HCT116 (cell line): ENCODE measurements at regions not wholly inside any gene's neighbourhood (a gene's known extent, or its start where the extent isn't known, plus 50 kb on each side); places are given as distances from the start of the nearest gene placed in this dataset.

Experiments
- ATAC-seq: fragments of 200-7000 bp; cut with Tn5 transposase; 2 replicates; pipeline ENCODE4 v1.9.1; 2020; ENCODE audit warnings: mild to moderate bottlenecking, moderate library complexity
- BruUV-seq: library from RNA; stranded (reverse); fragments of 400-500 nt; replicated peaks from 2 replicates; lab custom pipeline; 2021; lab: Mats Ljungman, UMichigan
- CTCF ChIA-PET: fragments of 300-600 bp; sonication (Branson Sonifier 250); formaldehyde crosslinking; loops from one replicate; lab custom pipeline; 2021; ENCODE audit warnings: antibody characterized with exemption; lab: Charles Lee
- POLR2A ChIA-PET: fragments of 300-600, 350-600 bp; sonication (Branson Sonifier 250); formaldehyde crosslinking; loops from one replicate; lab custom pipeline; 2021; ENCODE audit warnings: antibody characterized with exemption; lab: Charles Lee
- RAD21 ChIA-PET, 2 experiments: fragments of 300-600 bp; sonication (Branson Sonifier 250); formaldehyde crosslinking; loops; one replicate each; lab custom pipeline; 2023; ENCODE audit warnings: low total read pairs in 2 of 2; ENCODE audit not compliant: uncharacterized antibody in 2 of 2, unreplicated experiment in 2 of 2, low non-redundant PET in 1 of 2; lab: Charles Lee
- DNase-seq: peaks from one replicate; pipeline ENCODE4 v3.0.0-alpha.2; 2010; ENCODE audit warnings: low read depth, low spot score
- H2AFZ ChIP-seq: fragments of 200-600 bp; shearing (Covaris generic), sonication (generic); 2 replicates; pipeline ENCODE4 v1.6.1; 2017; ENCODE audit warnings: low read depth, mixed run types, mixed read lengths, antibody characterized with exemption, low read length; ENCODE audit not compliant: poor library complexity, severe bottlenecking
- H3K27ac ChIP-seq: 2 replicates; pipeline ENCODE4 v1.5.1; 2012; ENCODE audit warnings: low read depth, low read length
- H3K27me3 ChIP-seq: fragments of 200-600 bp; sonication (generic); 2 replicates; pipeline ENCODE4 v1.6.1; 2016; ENCODE audit warnings: mixed run types, low read length, mixed read lengths; ENCODE audit not compliant: insufficient read depth
- H3K36me3 ChIP-seq, 2 experiments: fragments of 200-500 bp in 1 of 2; fragments of 200-600 bp in 1 of 2; sonication (Bioruptor generic) in 1 of 2; sonication (generic) in 1 of 2; 2 replicates each; pipeline versions ENCODE4 v1.5.1 to v1.6.1; 2014 to 2016; ENCODE audit warnings: low read length in 2 of 2, inconsistent platforms in 1 of 2, mixed read lengths in 1 of 2, mixed run types in 1 of 2; ENCODE audit not compliant: insufficient read depth in 2 of 2, control insufficient read depth in 1 of 2
- H3K4me1 ChIP-seq, 2 experiments: fragments of 200-600 bp in 1 of 2; sonication (generic) in 1 of 2; 2 replicates each; pipeline versions ENCODE4 v1.5.1 to v1.6.1; 2012 to 2017; ENCODE audit warnings: low read length in 2 of 2, inconsistent platforms in 1 of 2, mild to moderate bottlenecking in 1 of 2, mixed read lengths in 1 of 2, mixed run types in 1 of 2, moderate library complexity in 1 of 2; ENCODE audit not compliant: insufficient read depth in 2 of 2, control insufficient read depth in 1 of 2
- H3K4me2 ChIP-seq: fragments of 200-600 bp; sonication (generic); 2 replicates; pipeline ENCODE4 v1.6.1; 2017; ENCODE audit warnings: mixed run types, low read length, mixed read lengths
- H3K4me3 ChIP-seq, 2 experiments: fragments of 200-600 bp in 1 of 2; sonication (generic) in 1 of 2; replicated peaks in 1 of 2; 2 replicates each; pipeline ENCODE4 v1.5.1; 2011 to 2016; ENCODE audit warnings: low read length in 2 of 2, control low read depth in 1 of 2, low read depth in 1 of 2, mild to moderate bottlenecking in 1 of 2, mixed read lengths in 1 of 2, mixed run types in 1 of 2
- H3K79me2 ChIP-seq: fragments of 200-600 bp; sonication (generic); 2 replicates; pipeline ENCODE4 v1.6.1; 2017; ENCODE audit warnings: mild to moderate bottlenecking, mixed run types, low read length, moderate library complexity, mixed read lengths; ENCODE audit not compliant: insufficient read depth
- H3K9ac ChIP-seq: fragments of 200-600 bp; sonication (generic); 2 replicates; pipeline ENCODE4 v1.6.1; 2016; ENCODE audit warnings: low read length, mixed read lengths
- H3K9me2 ChIP-seq: fragments of 200-600 bp; sonication (generic), shearing (Covaris generic); 2 replicates; pipeline ENCODE4 v1.6.1; 2017; ENCODE audit warnings: mixed run types, mild to moderate bottlenecking, moderate library complexity; ENCODE audit not compliant: insufficient read depth
- H3K9me3 ChIP-seq, 2 experiments: fragments of 200-500 bp in 1 of 2; fragments of 200-600 bp in 1 of 2; sonication (Bioruptor generic) in 1 of 2; sonication (generic) in 1 of 2; 2 replicates each; pipeline ENCODE4 v1.6.1; 2014 to 2017; ENCODE audit warnings: low read length in 2 of 2, mixed read lengths in 2 of 2, inconsistent platforms in 1 of 2, low read depth in 1 of 2, mild to moderate bottlenecking in 1 of 2, mixed run types in 1 of 2, moderate library complexity in 1 of 2; ENCODE audit not compliant: control insufficient read depth in 1 of 2, insufficient read depth in 1 of 2
- H4K20me1 ChIP-seq: fragments of 200-600 bp; sonication (generic), shearing (Covaris generic); 2 replicates; pipeline ENCODE4 v1.6.1; 2017; ENCODE audit warnings: mixed run types, mild to moderate bottlenecking, moderate library complexity; ENCODE audit not compliant: insufficient read depth
- CEBPB ChIP-seq: IDR thresholded peaks from 2 replicates; pipeline ENCODE4 v1.6.1; 2012; ENCODE audit warnings: low read depth
- EGR1 ChIP-seq: IDR thresholded peaks from 2 replicates; pipeline ENCODE4 v1.6.1; 2012; ENCODE audit warnings: low read depth
- ELF1 ChIP-seq: IDR thresholded peaks from 2 replicates; pipeline ENCODE4 v1.6.1; 2012; ENCODE audit warnings: low read depth, borderline replicate concordance
- EZH2 ChIP-seq: fragments of 200-600 bp; sonication (generic); IDR thresholded peaks from 2 replicates; pipeline ENCODE4 v1.6.1; 2017; ENCODE audit warnings: antibody characterized with exemption, mixed run types
- FOSL1 ChIP-seq: IDR thresholded peaks from 2 replicates; pipeline ENCODE4 v1.6.1; 2012; ENCODE audit warnings: low read depth
- POLR2A ChIP-seq: IDR thresholded peaks from 2 replicates; pipeline ENCODE4 v1.7.0; 2011; ENCODE audit warnings: borderline replicate concordance; ENCODE audit not compliant: insufficient read depth, insufficient read length; ENCODE audit errors: extremely low read depth
- RAD21 ChIP-seq: IDR thresholded peaks from 2 replicates; pipeline ENCODE4 v1.6.1; 2012; ENCODE audit warnings: low read depth, mild to moderate bottlenecking
- SIN3A ChIP-seq: IDR thresholded peaks from 2 replicates; pipeline ENCODE4 v1.6.1; 2012; ENCODE audit warnings: low read depth
- ZFX ChIP-seq: fragments of 450-650 bp; IDR thresholded peaks from 2 replicates; pipeline ENCODE4 v1.6.1; 2017
- intact Hi-C: fragments of 100-400 bp; cut with micrococcal nuclease; formaldehyde crosslinking; loops from 2 replicates; pipeline ENCODE4 v1.10.0; 2022
- TF ChIP-seq, protein P1 (sequence below): IDR thresholded peaks from 2 replicates; pipeline ENCODE4 v1.6.1; 2011; ENCODE audit warnings: mild to moderate bottlenecking, low read length, moderate library complexity; ENCODE audit not compliant: insufficient replicate concordance; ENCODE audit errors: extremely low read depth
- TF ChIP-seq, protein P2 (sequence below): IDR thresholded peaks from 2 replicates; pipeline ENCODE4 v1.6.1; 2012
- TF ChIP-seq, protein P3 (sequence below): IDR thresholded peaks from 2 replicates; pipeline ENCODE4 v1.6.1; 2012; ENCODE audit warnings: low read depth

DNA sequence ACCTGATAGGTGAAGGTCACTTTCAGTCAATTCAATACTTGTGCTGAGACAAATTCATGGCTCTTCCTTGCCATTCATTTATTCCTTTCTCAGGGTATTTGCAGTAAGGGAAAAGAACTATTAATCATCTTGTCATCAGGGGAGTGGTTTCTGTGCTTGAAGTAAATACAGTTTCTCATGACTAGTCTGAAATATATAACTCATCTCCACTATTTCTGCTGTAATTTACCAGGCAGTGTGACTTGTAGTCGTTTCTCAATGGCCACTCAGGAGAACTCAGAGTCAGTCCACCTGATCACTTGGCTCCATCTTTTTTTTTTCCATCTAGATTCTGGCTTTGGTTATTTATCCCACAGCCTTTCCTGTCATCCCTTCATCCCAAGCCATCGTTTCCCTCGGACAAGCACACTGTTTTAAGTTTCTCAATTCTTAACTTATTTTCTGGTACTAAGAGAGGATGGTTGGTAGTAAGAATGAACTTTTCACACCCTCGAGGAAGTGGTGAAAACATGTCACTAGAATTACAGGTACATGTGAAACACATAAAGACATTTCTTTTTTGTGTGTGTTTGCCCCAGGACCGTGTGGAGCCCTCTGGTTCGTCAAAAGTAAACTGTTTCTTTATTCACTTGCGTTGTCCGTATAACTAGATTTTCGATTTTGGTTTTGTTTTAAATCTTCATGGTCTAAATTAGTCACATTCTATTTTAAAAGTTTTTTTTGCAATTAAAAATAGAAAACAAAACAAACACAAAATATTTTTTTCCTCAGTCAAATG, 620.2 kb downstream of the ZBBX start:
- Histone ChIP-seq H4K20me1 (no peaks in the 10 kb centered on the region), H3K9ac (no peak overlapping the region), H3K9me3 (peaks cover 0 to 3% of the 10 kb centered on the region in 2 experiments; a peak in 1 of 4 replicates), H3K27ac (no peak overlapping the region), H3K36me3 (no peaks in the 10 kb centered on the region), H3K79me2 (no peaks in the 10 kb centered on the region), H2AFZ (no peak overlapping the region), H3K4me2 (no peak overlapping the region), H3K9me2 (no peaks in the 10 kb centered on the region), H3K4me3 (no peak overlapping the region), H3K27me3 (no peaks in the 10 kb centered on the region), H3K4me1 (no peaks in the 10 kb centered on the region)
- ChIA-PET POLR2A (no interaction called here), CTCF (no interaction called here), RAD21 (no interaction called here)
- BruUV-seq = no TSS peak
- TF ChIP-seq POLR2A = no peak
- TF ChIP-seq, protein P1, sequence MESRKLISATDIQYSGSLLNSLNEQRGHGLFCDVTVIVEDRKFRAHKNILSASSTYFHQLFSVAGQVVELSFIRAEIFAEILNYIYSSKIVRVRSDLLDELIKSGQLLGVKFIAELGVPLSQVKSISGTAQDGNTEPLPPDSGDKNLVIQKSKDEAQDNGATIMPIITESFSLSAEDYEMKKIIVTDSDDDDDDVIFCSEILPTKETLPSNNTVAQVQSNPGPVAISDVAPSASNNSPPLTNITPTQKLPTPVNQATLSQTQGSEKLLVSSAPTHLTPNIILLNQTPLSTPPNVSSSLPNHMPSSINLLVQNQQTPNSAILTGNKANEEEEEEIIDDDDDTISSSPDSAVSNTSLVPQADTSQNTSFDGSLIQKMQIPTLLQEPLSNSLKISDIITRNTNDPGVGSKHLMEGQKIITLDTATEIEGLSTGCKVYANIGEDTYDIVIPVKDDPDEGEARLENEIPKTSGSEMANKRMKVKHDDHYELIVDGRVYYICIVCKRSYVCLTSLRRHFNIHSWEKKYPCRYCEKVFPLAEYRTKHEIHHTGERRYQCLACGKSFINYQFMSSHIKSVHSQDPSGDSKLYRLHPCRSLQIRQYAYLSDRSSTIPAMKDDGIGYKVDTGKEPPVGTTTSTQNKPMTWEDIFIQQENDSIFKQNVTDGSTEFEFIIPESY = no peak
- TF ChIP-seq, protein P2, sequence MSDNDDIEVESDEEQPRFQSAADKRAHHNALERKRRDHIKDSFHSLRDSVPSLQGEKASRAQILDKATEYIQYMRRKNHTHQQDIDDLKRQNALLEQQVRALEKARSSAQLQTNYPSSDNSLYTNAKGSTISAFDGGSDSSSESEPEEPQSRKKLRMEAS = no peak
- no peak for TF ChIP-seq EGR1
- TF ChIP-seq ELF1 = no peak
- TF ChIP-seq SIN3A = no peak
- no peak for TF ChIP-seq RAD21
- TF ChIP-seq EZH2 = no peak
- TF ChIP-seq CEBPB = no peak
- no peak for TF ChIP-seq ZFX
- TF ChIP-seq, protein P3, sequence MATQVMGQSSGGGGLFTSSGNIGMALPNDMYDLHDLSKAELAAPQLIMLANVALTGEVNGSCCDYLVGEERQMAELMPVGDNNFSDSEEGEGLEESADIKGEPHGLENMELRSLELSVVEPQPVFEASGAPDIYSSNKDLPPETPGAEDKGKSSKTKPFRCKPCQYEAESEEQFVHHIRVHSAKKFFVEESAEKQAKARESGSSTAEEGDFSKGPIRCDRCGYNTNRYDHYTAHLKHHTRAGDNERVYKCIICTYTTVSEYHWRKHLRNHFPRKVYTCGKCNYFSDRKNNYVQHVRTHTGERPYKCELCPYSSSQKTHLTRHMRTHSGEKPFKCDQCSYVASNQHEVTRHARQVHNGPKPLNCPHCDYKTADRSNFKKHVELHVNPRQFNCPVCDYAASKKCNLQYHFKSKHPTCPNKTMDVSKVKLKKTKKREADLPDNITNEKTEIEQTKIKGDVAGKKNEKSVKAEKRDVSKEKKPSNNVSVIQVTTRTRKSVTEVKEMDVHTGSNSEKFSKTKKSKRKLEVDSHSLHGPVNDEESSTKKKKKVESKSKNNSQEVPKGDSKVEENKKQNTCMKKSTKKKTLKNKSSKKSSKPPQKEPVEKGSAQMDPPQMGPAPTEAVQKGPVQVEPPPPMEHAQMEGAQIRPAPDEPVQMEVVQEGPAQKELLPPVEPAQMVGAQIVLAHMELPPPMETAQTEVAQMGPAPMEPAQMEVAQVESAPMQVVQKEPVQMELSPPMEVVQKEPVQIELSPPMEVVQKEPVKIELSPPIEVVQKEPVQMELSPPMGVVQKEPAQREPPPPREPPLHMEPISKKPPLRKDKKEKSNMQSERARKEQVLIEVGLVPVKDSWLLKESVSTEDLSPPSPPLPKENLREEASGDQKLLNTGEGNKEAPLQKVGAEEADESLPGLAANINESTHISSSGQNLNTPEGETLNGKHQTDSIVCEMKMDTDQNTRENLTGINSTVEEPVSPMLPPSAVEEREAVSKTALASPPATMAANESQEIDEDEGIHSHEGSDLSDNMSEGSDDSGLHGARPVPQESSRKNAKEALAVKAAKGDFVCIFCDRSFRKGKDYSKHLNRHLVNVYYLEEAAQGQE = no peak
- no peak for TF ChIP-seq FOSL1
- no peak for DNase-seq
- intact Hi-C loops = no loop called here
- ATAC-seq = no peak
